NCI-H146 treated with DMSO at 0.1 percent for 48 hours (cell line): ENCODE measurements at regions not wholly inside any gene's neighbourhood (a gene's known extent, or its start where the extent isn't known, plus 50 kb on each side); places are given as distances from the start of the nearest gene placed in this dataset.
"Not testable (repeated sequence)": the region's sequence is repeated elsewhere in the genome, so short reads cannot be mapped to it uniquely, and the experiment has no call there.

Experiments
- DNase-seq: peaks from one replicate; lab custom pipeline; 2025; ENCODE audit not compliant: unreplicated experiment; lab: John Stamatoyannopoulos, UW

DNA sequence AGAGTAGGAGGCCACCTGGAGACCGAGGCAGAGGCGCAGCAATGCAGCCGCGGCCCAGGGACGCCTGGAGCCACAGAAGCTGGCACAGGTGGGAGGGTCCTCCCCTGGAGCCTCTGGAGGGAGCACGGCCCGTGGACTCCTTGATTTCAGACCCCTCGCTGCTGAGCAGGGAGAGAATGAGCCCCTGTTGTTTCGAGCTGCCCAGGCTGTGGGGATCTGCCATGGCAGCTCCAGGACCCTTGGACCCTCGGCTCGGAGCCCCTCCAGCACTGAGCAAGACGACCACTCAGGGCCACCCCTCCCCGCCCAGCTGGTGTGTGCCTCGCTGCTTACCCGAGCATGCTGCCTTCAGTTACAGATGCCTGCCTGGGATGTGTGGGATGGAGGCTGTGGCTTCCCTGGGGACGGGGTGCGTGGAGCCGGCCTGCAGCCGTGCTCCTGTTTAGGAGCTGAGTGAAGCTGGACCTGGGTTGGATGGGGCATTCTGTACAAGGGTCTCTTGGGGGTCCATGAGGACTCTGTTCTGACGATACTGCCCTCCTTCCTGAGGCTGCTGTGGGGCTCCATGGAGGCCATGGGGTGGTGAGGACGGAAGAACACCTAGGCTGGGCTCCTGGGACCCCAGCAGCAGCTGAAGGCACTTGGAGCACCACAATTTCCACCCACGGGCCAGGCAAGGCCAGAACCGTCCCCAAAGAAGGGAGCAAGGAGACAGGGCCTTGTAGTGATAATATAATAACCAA, 115.1 kb upstream of the LPCAT1 start:
- no peak for DNase-seq

GRCh38 chr5:1637639-1638481, 114.1 kb upstream of the LPCAT1 start:
- DNase-seq: no peak

GRCh38 chr5:1636981-1637638, 113.3 kb upstream of the LPCAT1 start:
- no peak for DNase-seq

DNA sequence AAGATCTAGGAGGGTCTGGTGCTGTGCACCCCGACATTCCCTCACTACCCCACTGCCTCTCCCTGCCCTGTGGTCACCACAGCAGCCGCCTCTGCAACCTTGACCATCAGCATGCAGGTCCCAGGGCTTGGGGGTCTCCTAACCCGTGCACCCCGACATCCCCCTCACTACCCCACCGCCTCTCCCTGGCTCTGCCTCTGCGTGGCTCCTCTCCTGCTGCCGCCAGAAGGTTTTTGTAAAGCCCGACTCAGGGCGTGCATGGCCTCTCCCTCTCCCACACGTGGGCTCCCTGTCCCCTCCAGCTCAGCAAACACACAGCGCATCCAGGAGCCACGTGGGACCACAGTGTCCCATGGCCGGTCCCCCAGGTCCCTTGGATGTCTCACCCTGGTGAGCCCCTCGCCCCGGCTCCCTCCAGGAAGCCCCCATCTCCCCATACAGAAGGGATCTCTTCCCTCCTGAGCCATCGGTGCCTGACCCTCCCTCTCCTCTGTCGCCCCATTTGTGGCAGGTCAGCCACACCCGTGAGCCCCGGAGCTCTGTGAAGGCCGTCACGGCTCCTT, 112.5 kb upstream of the LPCAT1 start:
- not testable (repeated sequence) for DNase-seq

DNA sequence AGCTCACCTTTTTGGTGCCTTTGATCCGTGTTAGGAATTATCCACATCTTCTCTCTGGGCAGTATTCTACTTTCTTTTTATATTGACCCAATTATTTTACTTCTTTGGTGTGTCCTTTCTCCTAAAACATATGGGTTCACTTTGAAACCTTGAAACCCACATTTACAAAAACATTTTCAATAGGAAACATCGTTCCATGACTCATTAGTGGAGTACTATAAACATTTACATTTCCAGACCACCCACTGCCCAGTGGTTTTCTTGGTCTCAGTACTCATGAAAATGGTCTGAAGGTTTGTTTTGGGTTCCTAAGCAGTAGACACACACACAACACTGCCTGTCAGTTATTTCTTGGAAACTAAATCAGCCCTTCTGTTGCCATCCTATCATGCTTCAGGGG, 111.7 kb upstream of the LPCAT1 start:
- DNase-seq: not testable (repeated sequence)

GRCh38 chr5:1634337-1634661, 110.5 kb upstream of the LPCAT1 start:
- DNase-seq: no peak

DNA sequence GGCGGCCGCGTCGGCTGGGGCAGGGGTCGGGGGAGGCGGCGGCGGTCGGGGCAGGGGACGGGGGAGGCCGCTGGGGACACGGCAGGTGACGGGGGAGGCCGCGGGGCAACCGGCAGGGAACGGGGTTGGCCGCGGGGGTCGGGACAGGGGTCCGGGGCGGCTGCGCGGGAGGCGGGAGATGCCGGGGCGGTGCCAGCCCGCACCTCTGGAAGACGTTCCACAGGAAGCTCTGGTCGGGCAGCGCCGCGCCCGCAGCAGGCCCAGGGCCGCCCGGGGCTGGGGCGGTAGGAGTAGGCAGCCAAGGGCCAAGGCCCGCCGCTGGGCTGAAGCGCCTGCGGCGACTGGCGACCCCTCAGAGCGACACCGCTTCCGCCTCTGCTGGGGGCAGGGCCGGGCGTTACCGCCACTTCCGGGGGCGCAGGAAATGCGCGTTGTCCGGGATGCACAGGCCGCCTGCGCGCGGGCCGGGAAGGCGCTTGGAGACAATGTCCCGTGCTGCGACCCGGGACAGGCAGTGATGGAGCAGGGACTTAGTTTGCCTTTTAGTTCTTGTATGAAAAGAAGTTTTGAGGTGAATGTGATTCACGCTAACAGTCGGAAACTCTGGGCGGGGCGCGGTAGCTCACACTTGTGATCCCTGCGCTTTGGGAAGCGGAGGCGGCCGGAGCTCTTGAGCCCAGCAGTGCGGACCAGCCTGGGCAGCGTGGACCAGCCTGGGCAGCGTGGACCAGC, 110.0 kb upstream of the LPCAT1 start:
- peak; percentile 55 for DNase-seq

DNA sequence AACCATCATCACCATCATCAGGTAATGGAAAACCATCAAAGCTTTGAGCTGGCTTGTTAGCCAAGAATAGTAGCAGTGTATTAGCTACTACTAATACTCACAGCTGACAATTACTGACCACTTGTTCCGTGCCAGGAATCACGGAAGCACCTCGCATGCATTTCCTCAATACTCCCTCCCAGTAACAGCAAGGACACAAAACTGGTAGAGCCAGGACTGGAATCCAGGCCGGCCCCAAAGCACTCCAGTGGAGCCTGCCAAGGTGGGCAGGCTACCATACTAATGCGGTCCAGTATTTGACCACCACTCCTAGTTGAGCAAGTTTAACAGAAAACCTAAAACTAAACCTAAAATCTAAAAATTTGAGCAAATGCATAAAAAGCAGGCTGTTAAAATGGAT, 107.2 kb upstream of the LPCAT1 start:
- DNase-seq: not testable (repeated sequence)

GRCh38 chr5:1626397-1626796, 102.6 kb upstream of the LPCAT1 start:
- not testable (repeated sequence) for DNase-seq

DNA sequence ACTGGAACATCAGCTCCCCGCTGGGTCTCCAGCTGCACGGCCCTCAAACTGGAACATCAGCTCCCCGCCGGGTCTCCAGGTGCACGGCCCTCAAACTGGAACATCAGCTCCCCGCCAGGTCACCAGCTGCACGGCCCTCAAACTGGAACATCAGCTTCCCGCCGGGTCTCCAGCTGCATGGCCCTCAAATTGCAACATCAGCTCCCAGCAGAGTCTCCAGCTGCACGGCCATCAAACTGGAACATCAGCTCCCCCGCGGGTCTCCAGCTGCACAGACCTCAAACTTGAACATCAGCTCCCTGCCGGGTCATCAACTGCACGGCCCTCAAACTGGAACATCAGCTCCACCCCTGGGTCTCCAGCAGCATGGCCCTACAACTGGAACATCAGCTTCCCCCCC, 95.8 kb upstream of the LPCAT1 start:
- DNase-seq: not testable (repeated sequence)

- DNase-seq: not testable (repeated sequence)
Measured at GRCh38 chr5:1618296-1618865, 94.6 kb upstream of the LPCAT1 start.

DNA sequence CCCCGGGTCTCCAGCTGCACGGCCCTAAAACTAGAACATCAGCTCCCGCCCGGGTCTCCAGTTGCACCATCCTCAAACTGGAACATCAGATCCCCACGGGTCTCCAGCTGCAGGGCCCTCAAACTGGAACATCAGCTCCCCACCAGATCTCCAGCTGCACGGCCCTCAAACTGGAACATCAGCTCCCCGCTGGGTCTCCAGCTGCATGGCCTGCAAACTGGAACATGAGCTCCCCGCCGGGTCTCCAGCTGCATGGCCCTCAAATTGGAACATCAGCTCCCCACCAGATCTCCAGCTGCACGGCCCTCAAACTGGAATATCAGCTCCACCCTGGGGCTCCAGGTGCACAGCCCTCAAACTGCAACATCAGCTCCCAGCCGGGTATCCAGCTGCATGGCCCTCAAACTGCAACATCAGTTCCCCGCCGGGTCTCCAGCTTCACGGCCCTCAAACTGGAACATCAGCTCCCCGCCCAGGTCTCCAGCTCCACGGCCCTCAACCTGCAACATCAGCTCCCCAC, 93.5 kb upstream of the LPCAT1 start:
- DNase-seq: not testable (repeated sequence)

GRCh38 chr5:1613515-1613914, 89.8 kb upstream of the LPCAT1 start:
- not testable (repeated sequence) for DNase-seq

GRCh38 chr5:1610526-1610925, 86.8 kb upstream of the LPCAT1 start:
- DNase-seq: not testable (repeated sequence)

GRCh38 chr5:1609111-1609510, 85.4 kb upstream of the LPCAT1 start:
- not testable (repeated sequence) for DNase-seq

DNA sequence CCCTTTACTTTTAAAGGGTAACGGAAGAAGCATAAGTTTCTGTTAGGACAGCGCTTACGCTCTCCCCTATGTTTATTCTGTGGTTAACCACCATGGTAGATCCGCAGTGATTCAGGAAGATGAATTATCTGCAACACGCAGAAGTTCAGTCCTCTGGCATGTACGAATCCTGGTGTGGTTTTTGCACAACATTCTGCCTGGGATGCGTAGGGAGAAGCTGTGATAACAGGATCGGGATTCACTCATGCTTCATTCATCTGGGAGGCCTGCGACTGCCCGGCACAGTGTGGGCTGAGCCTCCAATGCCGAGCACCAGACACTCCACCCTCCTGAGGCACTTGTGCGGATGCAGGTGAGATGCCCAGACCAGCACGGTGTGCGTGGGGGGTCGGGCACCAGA, 84.6 kb upstream of the LPCAT1 start:
- not testable (repeated sequence) for DNase-seq

DNA sequence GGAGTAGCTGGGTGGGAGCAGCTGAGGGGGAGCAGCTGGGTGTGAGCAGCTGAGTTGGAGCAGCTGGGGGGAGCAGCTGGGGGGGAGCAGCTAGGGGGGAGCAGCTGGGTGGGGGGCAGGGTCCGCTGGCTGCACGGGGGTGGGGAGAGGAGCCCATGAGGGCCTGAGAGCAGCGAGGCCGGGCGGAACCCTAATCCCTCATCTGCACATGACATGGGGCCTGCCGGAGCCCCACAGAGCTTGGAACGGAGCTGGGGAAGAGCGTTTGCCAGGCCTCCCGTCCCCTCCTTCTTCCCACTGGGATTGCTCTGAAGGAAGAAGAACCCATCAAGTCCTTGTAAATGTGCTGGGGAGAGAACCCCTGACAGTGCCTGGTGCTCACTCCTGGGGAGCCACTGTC, 83.2 kb upstream of the LPCAT1 start:
- DNase-seq: not testable (repeated sequence)

DNA sequence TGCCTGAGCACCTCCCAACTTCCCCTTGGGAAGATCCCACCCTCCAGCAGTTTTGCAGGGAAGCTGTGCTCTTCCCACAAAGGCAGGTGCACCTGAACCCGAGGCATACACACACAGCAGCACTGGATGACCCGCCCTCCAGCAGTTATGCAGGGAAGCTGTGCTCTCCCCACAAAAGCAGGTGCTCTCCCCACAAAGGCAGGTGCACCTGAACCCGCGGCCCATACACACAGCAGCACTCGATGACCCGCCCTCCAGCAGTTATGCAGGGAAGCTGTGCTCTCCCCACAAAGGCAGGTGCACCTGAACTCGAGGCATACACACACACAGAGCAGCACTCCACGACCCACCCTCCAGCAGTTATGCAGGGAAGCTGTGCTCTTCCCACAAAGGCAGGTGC, 80.2 kb upstream of the LPCAT1 start:
- peak; percentile 83 for DNase-seq

DNA sequence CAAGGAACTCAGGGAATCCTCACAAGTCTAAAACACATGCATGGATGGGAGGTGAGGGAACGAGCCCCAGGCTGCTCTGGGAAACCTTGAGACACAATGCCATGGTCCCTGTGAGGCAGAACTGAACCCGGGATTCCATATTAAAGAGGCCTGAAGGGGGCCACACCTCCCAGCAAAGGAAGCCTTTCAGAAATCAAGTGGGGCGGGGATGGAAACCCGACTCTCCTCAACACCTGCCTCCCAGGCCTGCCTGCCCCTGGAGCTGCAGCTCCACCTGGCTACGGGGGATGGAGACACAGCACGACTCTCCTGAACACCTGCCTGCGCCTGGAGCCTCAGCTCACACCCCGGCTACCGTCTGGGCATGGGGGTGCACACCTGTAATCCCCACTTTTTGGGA, 77.8 kb upstream of the LPCAT1 start:
- DNase-seq: peak; percentile 67
